DND-41 (cell line): ENCODE measurements at regions not wholly inside any gene's neighbourhood (a gene's known extent, or its start where the extent isn't known, plus 50 kb on each side); places are given as distances from the start of the nearest gene placed in this dataset.

Experiments used
- ATAC-seq: fragments of 200-7000 bp; cut with Tn5 transposase; 3 replicates; pipeline ENCODE4 v1.9.1; 2021; ENCODE audit warnings: low read depth; ENCODE audit not compliant: insufficient read depth
- DNase-seq: peaks from one replicate; pipeline ENCODE4 v3.0.0-alpha.2; 2020
- H2AFZ ChIP-seq: 2 replicates; pipeline ENCODE4 v1.6.0; 2012; ENCODE audit warnings: low read depth, low read length
- H3K27ac ChIP-seq: 2 replicates; pipeline ENCODE4 v1.5.1; 2012; ENCODE audit warnings: low read length, inconsistent platforms
- H3K27me3 ChIP-seq: fragments of 200-600 bp; sonication (generic); 2 replicates; pipeline ENCODE4 v1.6.0; 2012; ENCODE audit warnings: low read length, mild to moderate bottlenecking, inconsistent platforms; ENCODE audit not compliant: insufficient read depth, poor library complexity
- H3K36me3 ChIP-seq: 2 replicates; pipeline ENCODE4 v1.5.1; 2012; ENCODE audit warnings: low read length, inconsistent platforms; ENCODE audit not compliant: insufficient read depth
- H3K4me1 ChIP-seq: 2 replicates; pipeline ENCODE4 v1.5.1; 2012; ENCODE audit warnings: mild to moderate bottlenecking, low read length; ENCODE audit not compliant: insufficient read depth
- H3K4me2 ChIP-seq: 2 replicates; pipeline ENCODE4 v1.6.0; 2012; ENCODE audit warnings: mild to moderate bottlenecking, moderate library complexity, low read length, inconsistent platforms; ENCODE audit not compliant: insufficient read depth
- H3K4me3 ChIP-seq, 2 experiments: fragments of 200-600 bp in 1 of 2; shearing (Covaris generic) in 1 of 2; 2 replicates each; pipeline ENCODE4 v1.5.1; 2012 to 2016; ENCODE audit warnings: inconsistent platforms in 2 of 2, low read length in 2 of 2, mild to moderate bottlenecking in 2 of 2, low read depth in 1 of 2, moderate library complexity in 1 of 2
- H3K79me2 ChIP-seq: 2 replicates; pipeline ENCODE4 v1.6.0; 2012; ENCODE audit warnings: low read length, inconsistent platforms; ENCODE audit not compliant: insufficient read depth
- H3K9ac ChIP-seq: 2 replicates; pipeline ENCODE4 v1.6.0; 2012; ENCODE audit warnings: low read depth, mild to moderate bottlenecking, inconsistent platforms, low read length, moderate library complexity
- H3K9me3 ChIP-seq: 2 replicates; pipeline ENCODE4 v1.5.1; 2012; ENCODE audit warnings: low read length, moderate library complexity, mild to moderate bottlenecking, inconsistent platforms; ENCODE audit not compliant: insufficient read depth, severe bottlenecking
- H4K20me1 ChIP-seq: 2 replicates; pipeline ENCODE4 v1.6.0; 2012; ENCODE audit warnings: low read length; ENCODE audit not compliant: insufficient read depth
- CTCF ChIP-seq: IDR thresholded peaks from 2 replicates; pipeline ENCODE4 v1.5.1; 2012; ENCODE audit warnings: borderline replicate concordance, low read length, moderate library complexity, mild to moderate bottlenecking; ENCODE audit not compliant: poor library complexity, severe bottlenecking; ENCODE audit errors: extremely low read depth
- EZH2 ChIP-seq: IDR thresholded peaks from 3 replicates; pipeline ENCODE4 v1.6.1; 2012; ENCODE audit warnings: borderline replicate concordance, low read depth, mild to moderate bottlenecking, moderate library complexity, low read length, inconsistent platforms; ENCODE audit not compliant: severe bottlenecking

GRCh38 chr2:180720829-180721228 lies 259.6 kb upstream of the UBE2E3 start:
- no peak for ATAC-seq
- Histone ChIP-seq H3K4me2 (no peak overlapping the region), H3K9ac (no peak overlapping the region), H4K20me1 (no peaks in the 10 kb centered on the region), H2AFZ (no peak overlapping the region), H3K27ac (no peak overlapping the region), H3K27me3 (peaks cover 12% of the 10 kb centered on the region), H3K36me3 (no peaks in the 10 kb centered on the region), H3K79me2 (no peaks in the 10 kb centered on the region), H3K4me3 (no peak overlapping the region), H3K4me1 (no peaks in the 10 kb centered on the region), H3K9me3 (no peaks in the 10 kb centered on the region)
- no peak for DNase-seq
- TF ChIP-seq EZH2 (no peak), CTCF (no peak)

GRCh38 chr2:180717588-180717987 lies 262.8 kb upstream of the UBE2E3 start:
- H4K20me1 ChIP-seq, result no peaks in the 10 kb centered on the region
- H2AFZ ChIP-seq, result no peak overlapping the region
- H3K27me3 ChIP-seq, result peaks cover 8% of the 10 kb centered on the region
- H3K9ac ChIP-seq, result no peak overlapping the region
- no peaks in the 10 kb centered on the region for H3K79me2 ChIP-seq
- H3K36me3 ChIP-seq, result no peaks in the 10 kb centered on the region
- ATAC-seq (no peak), DNase-seq (no peak)
- H3K4me1 ChIP-seq, result no peaks in the 10 kb centered on the region
- H3K4me3 ChIP-seq, result no peak overlapping the region
- H3K27ac ChIP-seq, result no peak overlapping the region
- H3K4me2 ChIP-seq, result no peak overlapping the region
- H3K9me3 ChIP-seq, result no peaks in the 10 kb centered on the region
- TF ChIP-seq CTCF (no peak), EZH2 (no peak)

GRCh38 chr2:180716186-180717180 lies 263.9 kb upstream of the UBE2E3 start:
- Histone ChIP-seq H3K36me3 (no peaks in the 10 kb centered on the region), H3K27ac (no peak overlapping the region), H3K4me2 (no peak overlapping the region), H3K27me3 (peaks cover 7% of the 10 kb centered on the region), H3K4me1 (no peaks in the 10 kb centered on the region), H3K79me2 (no peaks in the 10 kb centered on the region), H3K4me3 (no peak overlapping the region), H2AFZ (no peak overlapping the region), H4K20me1 (no peaks in the 10 kb centered on the region), H3K9me3 (no peaks in the 10 kb centered on the region), H3K9ac (no peak overlapping the region)
- TF ChIP-seq EZH2 (no peak), CTCF (no peak)
- no peak for DNase-seq
- ATAC-seq, result no peak
